ENCODE measurements at regions not wholly inside any gene's neighbourhood (a gene's known extent, or its start where the extent isn't known, plus 50 kb on each side); places are given as distances from the start of the nearest gene placed in this dataset.

- no peak overlapping the region for H3K4me3 ChIP-seq
- TF ChIP-seq POLR2A (IDR thresholded peaks at IDR 0.05) (no peak), CTCF (IDR thresholded peaks at IDR 0.05 in 4 of 5, conservative IDR thresholded peaks at IDR 0.05 in 1 of 5) (peak; percentile 6 to 66 (median 45))
- H3K27me3 ChIP-seq, result no peaks in the 10 kb centered on the region
- intact Hi-C loops (cut with DNase I; ENCODE audit: low total_unique reads), result loop anchor here (5.0 to 10.0 kb wide), 2 partner anchors 94 to 394 kb away; partner anchors contain the start of gene DACT1
- DNase-seq, result peak in 1 of 2 donors; percentile 10
- no peak overlapping the region for H3K27ac ChIP-seq
- H3K4me1 ChIP-seq, result peaks cover 0 to 4% of the 10 kb centered on the region in 2 donors
- in situ Hi-C loops (cut with MboI; ENCODE audit: low sequenced_read_pairs in 4 of 4), result loop anchor here in 1 of 4 donors (10.0 kb wide), 1 partner anchor 96 kb away; no protein-coding TSS in a partner anchor
- no peaks in the 10 kb centered on the region for H3K9me3 ChIP-seq
- H3K36me3 ChIP-seq, result no peaks in the 10 kb centered on the region
- ATAC-seq, result peak in 1 of 2 donors; percentile 56
Measured at GRCh38 chr14:59028476-59029202, 159.8 kb upstream of the DAAM1 start.

GRCh38 chr14:59032826-59033225 lies 155.6 kb upstream of the DAAM1 start:
- in situ Hi-C loops (cut with MboI; ENCODE audit: low sequenced_read_pairs in 4 of 4) (no loop called here), intact Hi-C loops (cut with DNase I; ENCODE audit: low total_unique reads) (no loop called here)
- Histone ChIP-seq H3K9me3 (no peaks in the 10 kb centered on the region), H3K27me3 (no peaks in the 10 kb centered on the region), H3K4me3 (no peak overlapping the region), H3K27ac (no peak overlapping the region), H3K4me1 (peaks cover 0 to 4% of the 10 kb centered on the region in 2 donors), H3K36me3 (no peaks in the 10 kb centered on the region)
- DNase-seq, result no peak
- TF ChIP-seq CTCF (IDR thresholded peaks at IDR 0.05 in 4 of 5, conservative IDR thresholded peaks at IDR 0.05 in 1 of 5) (no peak), POLR2A (IDR thresholded peaks at IDR 0.05) (no peak)
- ATAC-seq, result no peak

- ATAC-seq (no peak), DNase-seq (no peak)
- TF ChIP-seq CTCF (IDR thresholded peaks at IDR 0.05 in 4 of 5, conservative IDR thresholded peaks at IDR 0.05 in 1 of 5) (no peak), POLR2A (IDR thresholded peaks at IDR 0.05) (no peak)
- Histone ChIP-seq H3K4me3 (no peak overlapping the region), H3K27me3 (no peaks in the 10 kb centered on the region), H3K36me3 (no peaks in the 10 kb centered on the region), H3K27ac (no peak overlapping the region), H3K9me3 (no peaks in the 10 kb centered on the region), H3K4me1 (peaks cover 0 to 4% of the 10 kb centered on the region in 2 donors)
- in situ Hi-C loops (cut with MboI; ENCODE audit: low sequenced_read_pairs in 4 of 4), result no loop called here
- intact Hi-C loops (cut with DNase I; ENCODE audit: low total_unique reads), result no loop called here
Measured at GRCh38 chr14:59036134-59036533, 152.3 kb upstream of the DAAM1 start.

GRCh38 chr14:59037086-59037485 lies 151.4 kb upstream of the DAAM1 start:
- Histone ChIP-seq H3K27me3 (no peaks in the 10 kb centered on the region), H3K4me1 (peaks cover 0 to 4% of the 10 kb centered on the region in 2 donors), H3K9me3 (no peaks in the 10 kb centered on the region), H3K4me3 (no peak overlapping the region), H3K36me3 (no peaks in the 10 kb centered on the region), H3K27ac (no peak overlapping the region)
- no peak for ATAC-seq
- TF ChIP-seq CTCF (IDR thresholded peaks at IDR 0.05 in 4 of 5, conservative IDR thresholded peaks at IDR 0.05 in 1 of 5) (no peak), POLR2A (IDR thresholded peaks at IDR 0.05) (no peak)
- in situ Hi-C loops (cut with MboI; ENCODE audit: low sequenced_read_pairs in 4 of 4), result no loop called here
- intact Hi-C loops (cut with DNase I; ENCODE audit: low total_unique reads), result no loop called here
- DNase-seq, result no peak

Data from gastrocnemius medialis (tissue), 4 donors.